Jurkat, Clone E6-1 (cell line): ENCODE measurements at regions not wholly inside any gene's neighbourhood (a gene's known extent, or its start where the extent isn't known, plus 50 kb on each side); places are given as distances from the start of the nearest gene placed in this dataset.
"Not testable (repeated sequence)": the region's sequence is repeated elsewhere in the genome, so short reads cannot be mapped to it uniquely, and the experiment has no call there.

Experiments used
- DNase-seq: peaks from one replicate; pipeline ENCODE4 v3.0.0-alpha.2; 2011; ENCODE audit warnings: low read depth, low spot score
- H3K4me3 ChIP-seq: 2 replicates; pipeline ENCODE4 v1.5.1; 2011; ENCODE audit warnings: mild to moderate bottlenecking, low read length, control low read depth, moderate library complexity

- no peak overlapping the region for H3K4me3 ChIP-seq
- no peak for DNase-seq
These were observed 80.9 kb upstream of the VWC2 start for GRCh38 chr7:49692516-49692915.

GRCh38 chr7:49695971-49696370, 77.5 kb upstream of the VWC2 start:
- no peak for DNase-seq
- H3K4me3 ChIP-seq, result no peak overlapping the region

- no peak overlapping the region for H3K4me3 ChIP-seq
- DNase-seq, result no peak
These were observed 72.6 kb upstream of the VWC2 start for GRCh38 chr7:49700841-49701240.

GRCh38 chr7:49702099-49702498, 71.3 kb upstream of the VWC2 start:
- DNase-seq, result no peak
- no peak overlapping the region for H3K4me3 ChIP-seq

GRCh38 chr7:49703337-49703736, 70.1 kb upstream of the VWC2 start:
- DNase-seq, result no peak
- no peak overlapping the region for H3K4me3 ChIP-seq

- DNase-seq, result no peak
These were observed 69.6 kb upstream of the VWC2 start for GRCh38 chr7:49703881-49704280.

GRCh38 chr7:49706106-49706505, 67.3 kb upstream of the VWC2 start:
- no peak for DNase-seq
- no peak overlapping the region for H3K4me3 ChIP-seq

More at GRCh38 chr7:49703881-49704280, 69.6 kb upstream of the VWC2 start:
- H3K4me3 ChIP-seq, result no peak overlapping the region

GRCh38 chr7:49707891-49708290, 65.5 kb upstream of the VWC2 start:
- no peak for DNase-seq

GRCh38 chr7:49708590-49708989, 64.8 kb upstream of the VWC2 start:
- no peak overlapping the region for H3K4me3 ChIP-seq
- DNase-seq, result no peak

More at GRCh38 chr7:49707891-49708290, 65.5 kb upstream of the VWC2 start:
- H3K4me3 ChIP-seq, result no peak overlapping the region

GRCh38 chr7:49711072-49711723, 62.2 kb upstream of the VWC2 start:
- DNase-seq, H3K4me3 ChIP-seq: not testable (repeated sequence)

GRCh38 chr7:49714182-49714581, 59.3 kb upstream of the VWC2 start:
- DNase-seq, result no peak
- no peak overlapping the region for H3K4me3 ChIP-seq

- no peak overlapping the region for H3K4me3 ChIP-seq
- no peak for DNase-seq
These were observed 58.0 kb upstream of the VWC2 start for GRCh38 chr7:49715486-49715885.

GRCh38 chr7:49717547-49717946, 55.9 kb upstream of the VWC2 start:
- DNase-seq, result no peak
- no peak overlapping the region for H3K4me3 ChIP-seq

GRCh38 chr7:49718760-49719159, 54.7 kb upstream of the VWC2 start:
- DNase-seq, result no peak
- no peak overlapping the region for H3K4me3 ChIP-seq

GRCh38 chr7:49721441-49721840, 52.0 kb upstream of the VWC2 start:
- H3K4me3 ChIP-seq, result no peak overlapping the region

More at GRCh38 chr7:49721441-49721840, 52.0 kb upstream of the VWC2 start:
- DNase-seq, result no peak
